ENCODE measurements at regions not wholly inside any gene's neighbourhood (a gene's known extent, or its start where the extent isn't known, plus 50 kb on each side); places are given as distances from the start of the nearest gene placed in this dataset.

GRCh38 chr12:59936534-59936933 is 340.7 kb downstream of the SLC16A7 start:
- no peak for ATAC-seq (ENCODE audit: low FRiP score in 2 of 2)
- Histone ChIP-seq H3K4me1 (no peaks in the 10 kb centered on the region), H3K27ac (no peak overlapping the region), H3K9me3 (no peaks in the 10 kb centered on the region), H3K27me3 (no peaks in the 10 kb centered on the region), H3K36me3 (no peaks in the 10 kb centered on the region), H3K4me3 (no peak overlapping the region)
- 74 to 77% methylated on average over 3 of the region's 3 CpGs for WGBS, 2 donors
- DNase-seq, result no peak
- TF ChIP-seq POLR2AphosphoS5 (IDR thresholded peaks at IDR 0.05) (no peak), POLR2A (IDR thresholded peaks at IDR 0.05) (no peak), CTCF (IDR thresholded peaks at IDR 0.05) (no peak), EP300 (IDR thresholded peaks at IDR 0.05) (no peak)

GRCh38 chr12:59937148-59937547 is 341.3 kb downstream of the SLC16A7 start:
- H3K4me1 ChIP-seq, result no peaks in the 10 kb centered on the region
- TF ChIP-seq EP300 (IDR thresholded peaks at IDR 0.05) (no peak), POLR2A (IDR thresholded peaks at IDR 0.05) (no peak), CTCF (IDR thresholded peaks at IDR 0.05) (no peak), POLR2AphosphoS5 (IDR thresholded peaks at IDR 0.05) (no peak)
- no peaks in the 10 kb centered on the region for H3K27me3 ChIP-seq

GRCh38 chr12:59938190-59938962 is 342.5 kb downstream of the SLC16A7 start:
- ATAC-seq (ENCODE audit: low FRiP score in 2 of 2), result no peak
- Histone ChIP-seq H3K4me1 (no peaks in the 10 kb centered on the region), H3K9me3 (no peaks in the 10 kb centered on the region), H3K36me3 (no peaks in the 10 kb centered on the region), H3K27ac (no peak overlapping the region), H3K27me3 (no peaks in the 10 kb centered on the region), H3K4me3 (no peak overlapping the region)
- no peak for DNase-seq
- 74 to 78% methylated on average over 8 of the region's 8 CpGs for WGBS, 2 donors
- TF ChIP-seq EP300 (IDR thresholded peaks at IDR 0.05) (no peak), CTCF (IDR thresholded peaks at IDR 0.05) (no peak), POLR2A (IDR thresholded peaks at IDR 0.05) (no peak), POLR2AphosphoS5 (IDR thresholded peaks at IDR 0.05) (no peak)

More at GRCh38 chr12:59937148-59937547, 341.3 kb downstream of the SLC16A7 start:
- DNase-seq (no peak), ATAC-seq (ENCODE audit: low FRiP score in 2 of 2) (no peak)
- no peak overlapping the region for H3K4me3 ChIP-seq
- H3K27ac ChIP-seq, result no peak overlapping the region
- no peaks in the 10 kb centered on the region for H3K36me3 ChIP-seq
- H3K9me3 ChIP-seq, result no peaks in the 10 kb centered on the region

GRCh38 chr12:59940631-59941342 is 345.0 kb downstream of the SLC16A7 start:
- DNase-seq, result no peak
- no peak for TF ChIP-seq EP300 (IDR thresholded peaks at IDR 0.05)
- no peak for TF ChIP-seq POLR2A (IDR thresholded peaks at IDR 0.05)

GRCh38 chr12:59941461-59941860 is 345.6 kb downstream of the SLC16A7 start:
- Histone ChIP-seq H3K9me3 (no peaks in the 10 kb centered on the region), H3K4me1 (no peaks in the 10 kb centered on the region), H3K36me3 (no peaks in the 10 kb centered on the region), H3K4me3 (no peak overlapping the region), H3K27me3 (no peaks in the 10 kb centered on the region), H3K27ac (no peak overlapping the region)
- no peak for ATAC-seq (ENCODE audit: low FRiP score in 2 of 2)
- no peak for TF ChIP-seq CTCF (IDR thresholded peaks at IDR 0.05)
- no peak for TF ChIP-seq POLR2A (IDR thresholded peaks at IDR 0.05)
- TF ChIP-seq POLR2AphosphoS5 (IDR thresholded peaks at IDR 0.05), result no peak
- DNase-seq, result no peak

More at GRCh38 chr12:59940631-59941342, 345.0 kb downstream of the SLC16A7 start:
- H3K27ac ChIP-seq, result no peak overlapping the region
- H3K4me1 ChIP-seq, result no peaks in the 10 kb centered on the region
- H3K4me3 ChIP-seq, result no peak overlapping the region
- H3K27me3 ChIP-seq, result no peaks in the 10 kb centered on the region
- H3K36me3 ChIP-seq, result no peaks in the 10 kb centered on the region
- WGBS, 2 donors, result 40 to 43% methylated on average over 4 of the region's 4 CpGs
- no peak for ATAC-seq (ENCODE audit: low FRiP score in 2 of 2)
- H3K9me3 ChIP-seq, result no peaks in the 10 kb centered on the region
